ENCODE measurements at regions not wholly inside any gene's neighbourhood (a gene's known extent, or its start where the extent isn't known, plus 50 kb on each side); places are given as distances from the start of the nearest gene placed in this dataset.

DNA sequence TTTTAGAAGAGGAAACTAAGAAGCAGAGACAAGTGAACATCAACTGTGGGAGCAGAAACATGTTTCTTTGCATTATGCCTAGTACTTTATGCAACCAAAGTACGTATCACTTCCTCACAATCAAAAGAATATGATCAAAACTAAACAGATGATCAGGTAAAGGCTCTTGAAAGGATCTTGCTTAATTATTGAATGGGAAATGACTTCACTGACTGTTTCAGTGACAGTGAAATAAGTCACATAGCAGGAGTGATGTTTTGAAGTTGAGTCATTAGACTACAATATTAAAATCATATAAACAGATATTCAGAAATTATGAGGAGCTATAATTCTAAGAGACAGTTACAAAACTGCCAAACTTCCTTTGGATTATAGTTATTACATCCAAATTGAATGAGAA lies 527.3 kb downstream of the MTRR start:
- DNase-seq: no peak

DNA sequence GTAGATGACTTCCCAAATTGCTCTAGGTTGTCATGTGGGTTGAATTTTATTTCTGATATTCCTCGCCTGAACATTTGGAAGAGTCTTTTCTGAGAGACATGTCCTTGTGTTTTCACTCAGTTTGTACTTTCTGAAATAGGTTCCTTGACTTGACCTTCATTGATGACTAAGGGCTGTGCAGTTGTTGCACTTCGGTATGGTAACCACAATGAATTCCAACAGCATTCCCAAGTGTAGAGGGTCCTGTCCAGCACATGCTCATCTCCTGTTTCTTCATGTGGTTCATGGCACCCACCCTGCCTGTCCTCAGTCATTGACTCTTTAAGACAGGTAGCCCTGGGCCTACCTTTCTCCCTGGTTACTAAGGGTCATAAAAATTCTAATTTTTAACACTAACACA lies 527.8 kb downstream of the MTRR start:
- DNase-seq: no peak

GRCh38 chr5:8399471-8399870 lies 530.5 kb downstream of the MTRR start:
- no peak for DNase-seq

DNA sequence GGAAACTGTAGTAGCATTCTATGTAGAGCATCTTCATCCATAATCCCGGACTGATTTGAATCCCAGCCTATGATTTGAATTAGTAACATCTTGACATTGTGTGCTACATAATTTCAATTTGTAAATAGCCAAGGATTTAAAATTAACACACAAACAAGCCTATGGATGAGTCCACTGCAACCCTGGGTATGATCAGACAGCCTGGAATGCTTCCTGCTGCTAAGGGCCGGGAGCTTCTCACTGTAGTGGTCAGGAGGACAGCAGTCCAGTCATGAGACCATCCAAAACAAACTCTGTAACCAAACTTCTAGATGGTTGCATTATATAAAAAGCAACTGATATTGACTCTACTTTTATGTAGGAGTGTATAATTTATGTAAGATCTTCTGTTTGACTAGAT lies 539.3 kb downstream of the MTRR start:
- no peak for DNase-seq

- DNase-seq: no peak
Measured at GRCh38 chr5:8410618-8411017, 541.7 kb downstream of the MTRR start.

- DNase-seq: no peak
Measured at GRCh38 chr5:8413975-8414374, 545.0 kb downstream of the MTRR start.

- no peak for DNase-seq
Measured at GRCh38 chr5:8417316-8418048, 548.5 kb downstream of the MTRR start.

DNA sequence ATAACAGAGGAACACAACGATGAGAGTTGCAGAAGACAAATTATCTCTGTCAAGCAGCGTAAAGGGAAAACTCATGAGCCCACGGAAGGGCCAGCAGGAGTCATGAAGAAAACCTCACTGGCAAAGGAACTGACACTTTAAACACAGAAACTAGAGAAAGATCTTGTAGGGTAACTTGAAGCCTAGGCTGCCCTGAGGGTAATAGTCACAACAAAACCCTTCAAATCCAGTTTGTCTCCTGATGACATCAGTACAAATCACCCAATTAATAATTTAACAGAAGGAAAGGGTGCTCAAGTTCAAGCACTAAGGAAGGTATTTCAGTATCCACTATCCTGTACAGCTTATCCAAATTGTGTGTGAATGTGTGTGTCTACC lies 549.1 kb downstream of the MTRR start:
- DNase-seq: no peak

GRCh38 chr5:8429778-8430758 lies 561.1 kb downstream of the MTRR start:
- DNase-seq: no peak

- no peak for DNase-seq
Measured at GRCh38 chr5:8434501-8434900, 565.6 kb downstream of the MTRR start.

- no peak for DNase-seq
Measured at GRCh38 chr5:8436924-8437323, 568.0 kb downstream of the MTRR start.

DNA sequence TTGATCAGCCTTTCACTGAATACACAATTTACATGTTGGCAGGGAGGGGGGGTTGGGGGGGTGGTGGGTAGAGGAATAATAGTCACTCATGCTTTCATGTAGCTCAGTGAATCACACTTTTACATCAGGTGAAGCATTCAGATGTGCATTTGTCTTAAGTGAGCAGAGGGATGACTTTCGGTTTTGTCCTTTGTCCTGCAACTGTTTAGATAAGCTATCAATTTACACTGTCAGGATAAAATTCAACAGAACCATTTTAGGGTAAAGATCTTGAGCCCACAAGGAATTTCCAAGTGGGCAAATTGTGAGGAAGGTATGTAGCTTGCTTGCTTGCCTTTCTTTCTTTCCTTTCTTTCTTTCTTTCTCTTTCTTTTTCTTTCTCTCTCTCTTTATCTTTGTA lies 576.2 kb downstream of the MTRR start:
- DNase-seq: no peak

DNA sequence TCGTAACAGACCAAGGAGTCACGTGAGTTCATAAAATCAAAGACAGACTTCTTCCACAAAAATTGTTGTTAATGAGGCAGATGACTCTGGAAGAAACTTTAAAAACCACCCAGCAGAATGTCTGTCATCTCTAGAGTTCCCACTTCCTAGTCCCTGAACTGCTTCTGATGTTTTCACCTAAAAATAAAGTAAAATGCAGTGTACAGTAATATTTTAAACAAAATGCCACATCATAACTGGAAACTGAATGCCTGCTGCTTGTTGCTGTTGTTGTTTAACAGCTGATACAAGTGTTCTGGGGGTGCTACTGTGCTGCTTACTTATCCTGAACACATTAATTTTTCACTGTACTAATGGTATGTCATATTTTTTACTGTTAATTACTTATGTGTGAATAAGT lies 577.2 kb downstream of the MTRR start:
- DNase-seq: no peak

DNA sequence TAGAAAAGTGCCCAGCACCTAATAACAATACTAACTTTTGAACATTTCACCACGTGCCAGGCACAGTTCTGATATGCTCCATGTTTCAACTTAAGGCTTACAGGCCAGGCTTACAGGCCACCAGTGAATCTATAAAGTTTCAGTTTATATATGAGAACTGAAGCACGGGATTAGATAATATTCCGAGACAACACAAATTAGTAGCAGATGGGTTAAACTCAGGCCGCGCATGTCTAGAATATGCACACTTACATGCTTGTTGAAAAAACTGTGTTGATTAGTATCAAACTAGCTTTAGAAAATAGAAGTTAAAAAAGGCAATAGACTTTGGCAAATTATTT lies 587.9 kb downstream of the MTRR start:
- peak; percentile 1 for DNase-seq

- peak; percentile 95 for DNase-seq
Measured at GRCh38 chr5:8457187-8458037, 588.5 kb downstream of the MTRR start.

GRCh38 chr5:8458038-8458383 lies 589.1 kb downstream of the MTRR start:
- peak; percentile 50 for DNase-seq

DNA sequence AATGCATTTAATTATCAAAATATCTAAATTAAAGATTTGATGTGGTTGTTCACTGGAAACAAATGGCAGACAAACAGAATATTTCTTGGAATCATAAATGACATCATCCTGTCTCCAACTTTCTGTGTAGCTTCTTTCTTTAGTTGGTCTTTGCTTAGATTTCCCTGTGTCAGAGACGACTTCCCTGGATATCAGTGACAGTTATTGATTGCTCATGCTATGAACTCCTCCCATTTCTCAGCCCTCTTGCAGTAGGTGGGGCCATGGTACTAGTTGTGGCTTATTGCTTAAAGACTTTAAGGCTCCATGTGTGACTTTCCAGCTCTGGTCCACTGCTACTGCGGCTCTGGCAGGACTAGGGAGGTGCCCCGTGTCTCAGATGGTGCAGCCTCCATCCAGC lies 592.6 kb downstream of the MTRR start:
- DNase-seq: no peak

GRCh38 chr5:8462565-8462964 lies 593.6 kb downstream of the MTRR start:
- no peak for DNase-seq

DNA sequence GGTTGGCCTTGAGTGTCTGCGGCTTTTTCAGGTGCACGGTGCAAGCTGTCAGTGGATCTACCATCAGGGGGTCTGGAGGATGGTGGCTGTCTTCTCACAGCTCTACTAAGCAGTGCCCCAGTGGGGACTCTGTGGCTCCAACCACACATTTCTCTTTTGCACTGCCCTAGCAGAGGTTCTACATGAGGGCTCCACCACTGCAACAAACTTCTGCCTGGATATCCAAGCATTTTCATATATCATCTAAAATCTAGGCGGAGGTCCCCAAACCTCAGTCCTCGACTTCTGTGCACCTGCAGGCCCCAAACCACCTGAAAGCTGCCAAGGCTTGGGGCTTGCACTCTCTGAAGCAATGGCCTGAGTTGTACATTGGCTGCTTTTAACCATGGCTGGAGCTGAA lies 601.5 kb downstream of the MTRR start:
- no peak for DNase-seq

GRCh38 chr5:8471581-8471980 lies 602.6 kb downstream of the MTRR start:
- peak; percentile 1 for DNase-seq

DNA sequence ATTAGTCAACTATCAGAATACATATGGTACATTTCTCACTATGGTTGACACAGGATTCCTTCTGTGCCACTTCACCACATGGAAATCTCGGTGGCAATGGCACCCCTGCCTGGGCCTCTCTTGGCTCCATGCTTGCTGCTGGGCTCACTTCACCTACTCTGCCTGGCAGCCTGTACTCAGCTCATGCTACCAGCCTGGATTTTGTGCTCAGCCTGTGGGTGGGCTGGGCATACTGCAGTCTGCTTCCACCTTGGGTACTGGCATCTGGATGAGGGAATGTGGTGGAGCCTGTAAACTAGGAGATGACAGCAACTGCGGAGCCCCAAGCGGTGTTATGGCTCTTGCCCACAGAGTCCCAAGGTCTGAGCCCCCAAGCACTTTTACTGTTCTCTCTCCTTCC lies 604.1 kb downstream of the MTRR start:
- DNase-seq: no peak

DNA sequence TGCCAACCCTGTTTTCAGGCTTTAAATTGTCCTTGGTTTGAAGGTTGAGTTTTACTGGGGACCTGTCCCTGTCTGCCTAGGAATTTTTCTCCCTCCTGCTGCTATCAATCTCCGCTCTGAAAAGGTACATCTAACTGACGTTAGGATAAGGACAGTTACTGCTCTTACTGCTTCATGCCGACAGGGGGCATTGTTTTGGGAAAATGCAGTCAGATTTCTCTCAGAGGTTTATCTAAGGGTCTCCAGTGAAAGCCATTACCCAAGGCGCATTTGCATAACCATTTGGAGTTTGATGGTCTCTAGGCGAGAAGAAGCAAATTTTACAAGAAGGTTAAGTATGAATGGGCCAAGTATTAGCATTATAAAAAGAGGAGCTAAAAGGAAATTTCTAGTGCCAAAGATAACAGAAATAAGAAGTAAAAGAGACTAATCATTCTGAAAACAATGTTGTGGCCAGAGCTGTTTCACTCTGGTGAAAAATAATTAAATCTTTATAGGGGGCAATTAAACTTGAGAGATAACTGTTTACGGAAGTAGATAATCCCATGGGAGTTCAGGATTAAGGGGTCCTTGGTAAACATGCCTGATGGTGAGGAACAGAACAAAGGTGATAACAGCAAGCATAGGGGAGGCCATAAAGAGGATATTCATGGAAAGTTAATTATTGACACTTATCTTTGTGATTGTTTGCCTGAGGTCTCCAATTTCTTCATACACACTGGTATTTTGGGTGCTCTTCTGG lies 605.0 kb downstream of the MTRR start:
- DNase-seq: no peak

GRCh38 chr5:8474569-8474930 lies 605.6 kb downstream of the MTRR start:
- DNase-seq: peak; percentile 0

All from dermis blood vessel endothelial cell (primary cell).